ENCODE measurements at regions not wholly inside any gene's neighbourhood (a gene's known extent, or its start where the extent isn't known, plus 50 kb on each side); places are given as distances from the start of the nearest gene placed in this dataset.

GRCh38 chr1:221837896-221838295 is 96.0 kb upstream of the DUSP10 start:
- no peak overlapping the region for H3K9ac ChIP-seq
- no peaks in the 10 kb centered on the region for H3K79me2 ChIP-seq
- H3K27me3 ChIP-seq (ENCODE audit: control insufficient read depth, insufficient read depth, low read length), result no peaks in the 10 kb centered on the region
- H3K4me3 ChIP-seq (ENCODE audit: low read depth, low read length), result no peak overlapping the region
- H3K27ac ChIP-seq, result no peak overlapping the region
- no peaks in the 10 kb centered on the region for H3K36me3 ChIP-seq (ENCODE audit: control insufficient read depth, insufficient read depth, low read length)
- H3K4me2 ChIP-seq (ENCODE audit: low read length), result no peak overlapping the region
- H3K9me3 ChIP-seq (ENCODE audit: control insufficient read depth, low read length), result no peaks in the 10 kb centered on the region
- no peak overlapping the region for H2AFZ ChIP-seq
- H3K4me1 ChIP-seq, result no peaks in the 10 kb centered on the region
- TF ChIP-seq CTCF (IDR thresholded peaks at IDR 0.05), result no peak

DNA sequence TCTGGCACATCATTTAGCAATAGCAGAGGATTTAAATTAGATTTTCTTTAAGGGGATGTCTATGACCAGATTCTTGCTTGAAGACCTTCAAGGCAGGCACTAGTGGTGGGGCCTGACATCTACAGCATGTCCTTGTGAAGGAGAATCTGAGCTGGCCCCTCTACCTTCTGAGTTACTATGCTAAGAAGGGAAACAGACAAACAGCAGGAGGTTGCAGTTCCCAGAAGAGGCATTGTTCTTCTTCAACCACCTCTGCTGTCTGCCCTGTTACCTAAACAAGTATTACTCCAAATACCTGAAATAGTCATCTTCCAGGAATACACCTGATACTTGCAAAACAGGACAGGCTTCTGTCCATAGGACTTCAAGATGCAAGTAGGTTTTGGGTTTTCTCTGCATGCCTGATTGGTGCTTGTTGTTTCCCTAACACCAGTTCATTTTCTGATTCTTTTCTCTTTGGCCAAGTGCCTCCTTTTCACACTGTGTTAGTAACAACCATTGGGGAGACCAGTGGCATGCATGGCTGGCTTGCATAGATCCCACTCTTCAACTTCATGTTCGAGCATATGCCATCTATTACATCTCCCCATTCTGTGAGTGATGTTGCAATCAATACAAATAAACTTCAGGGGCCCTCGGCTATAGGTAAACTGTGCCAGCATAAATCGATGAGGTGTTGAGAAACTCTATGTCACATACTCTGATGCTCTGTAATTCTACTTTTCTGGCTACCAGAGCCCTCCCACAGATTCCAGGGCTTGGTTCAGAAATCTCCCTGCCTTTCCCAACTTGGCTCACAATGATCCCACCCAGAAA is 93.0 kb upstream of the DUSP10 start:
- H3K4me1 ChIP-seq, result no peaks in the 10 kb centered on the region
- no peak overlapping the region for H3K9ac ChIP-seq
- no peak overlapping the region for H3K27ac ChIP-seq
- H3K4me3 ChIP-seq (ENCODE audit: low read depth, low read length), result no peak overlapping the region
- no peaks in the 10 kb centered on the region for H3K79me2 ChIP-seq
- no peaks in the 10 kb centered on the region for H3K27me3 ChIP-seq (ENCODE audit: control insufficient read depth, insufficient read depth, low read length)
- no peaks in the 10 kb centered on the region for H3K9me3 ChIP-seq (ENCODE audit: control insufficient read depth, low read length)
- no peaks in the 10 kb centered on the region for H3K36me3 ChIP-seq (ENCODE audit: control insufficient read depth, insufficient read depth, low read length)
- H2AFZ ChIP-seq, result no peak overlapping the region
- no peak for TF ChIP-seq CTCF (IDR thresholded peaks at IDR 0.05)
- no peak overlapping the region for H3K4me2 ChIP-seq (ENCODE audit: low read length)

- Histone ChIP-seq H3K4me1 (no peaks in the 10 kb centered on the region), H3K27me3 (ENCODE audit: control insufficient read depth, insufficient read depth, low read length) (no peaks in the 10 kb centered on the region), H3K9ac (no peak overlapping the region), H3K4me2 (ENCODE audit: low read length) (no peak overlapping the region), H3K27ac (no peak overlapping the region), H3K79me2 (no peaks in the 10 kb centered on the region), H3K36me3 (ENCODE audit: control insufficient read depth, insufficient read depth, low read length) (no peaks in the 10 kb centered on the region), H3K9me3 (ENCODE audit: control insufficient read depth, low read length) (no peaks in the 10 kb centered on the region), H2AFZ (no peak overlapping the region), H3K4me3 (ENCODE audit: low read depth, low read length) (no peak overlapping the region)
- TF ChIP-seq CTCF (IDR thresholded peaks at IDR 0.05), result no peak
These were observed 90.7 kb upstream of the DUSP10 start for GRCh38 chr1:221832617-221833016.

DNA sequence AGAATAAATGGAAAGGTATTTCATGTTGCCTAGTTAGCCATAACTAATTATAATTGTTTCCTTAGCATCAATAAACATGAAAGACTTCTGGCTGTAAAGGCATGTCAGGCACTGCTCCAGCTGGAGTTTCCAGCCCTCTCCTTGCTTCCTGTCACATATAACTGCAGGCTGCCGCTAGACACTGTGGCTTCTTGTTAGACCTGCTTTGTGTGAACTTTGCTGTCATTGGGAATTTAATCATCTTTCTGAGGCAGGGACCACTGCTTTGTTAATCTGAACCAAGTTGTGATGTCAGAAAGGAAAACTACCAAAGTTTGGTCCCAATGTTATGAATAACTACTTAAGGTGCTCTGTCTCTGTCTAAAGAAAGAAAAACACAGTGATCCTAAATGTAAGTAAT is 90.3 kb upstream of the DUSP10 start:
- Histone ChIP-seq H3K79me2 (no peaks in the 10 kb centered on the region), H3K27me3 (ENCODE audit: control insufficient read depth, insufficient read depth, low read length) (no peaks in the 10 kb centered on the region), H3K9ac (no peak overlapping the region), H3K4me3 (ENCODE audit: low read depth, low read length) (no peak overlapping the region), H3K4me2 (ENCODE audit: low read length) (no peak overlapping the region), H3K9me3 (ENCODE audit: control insufficient read depth, low read length) (no peaks in the 10 kb centered on the region), H3K4me1 (no peaks in the 10 kb centered on the region), H3K27ac (no peak overlapping the region), H3K36me3 (ENCODE audit: control insufficient read depth, insufficient read depth, low read length) (no peaks in the 10 kb centered on the region), H2AFZ (no peak overlapping the region)
- TF ChIP-seq CTCF (IDR thresholded peaks at IDR 0.05), result no peak
